ENCODE measurements at regions not wholly inside any gene's neighbourhood (a gene's known extent, or its start where the extent isn't known, plus 50 kb on each side); places are given as distances from the start of the nearest gene placed in this dataset.

DNA sequence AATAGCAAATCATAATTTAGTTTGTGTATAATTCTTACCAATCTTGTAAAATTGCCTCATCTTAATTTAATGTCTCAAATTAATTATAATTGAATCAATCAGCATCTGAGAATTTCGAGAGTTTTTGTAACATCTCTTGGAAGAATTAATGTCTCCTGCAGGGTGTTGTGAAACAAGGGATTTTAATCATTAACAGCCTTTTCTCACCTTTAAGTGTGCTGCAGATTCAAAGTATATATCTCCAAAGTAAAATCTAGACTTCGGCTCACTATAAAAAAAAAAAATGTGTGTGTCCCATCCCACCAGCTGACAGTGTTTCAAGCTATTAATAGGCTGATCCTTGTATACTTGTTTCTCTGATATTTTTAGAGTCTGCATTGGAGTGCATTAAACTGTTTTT is 603.1 kb downstream of the ETNK1 start:
- Histone ChIP-seq H3T11ph (ENCODE audit: low read length) (no peak overlapping the region), H3K4ac (ENCODE audit: low read depth, low read length) (no peak overlapping the region), H2BK5ac (ENCODE audit: insufficient read length, low read length) (no peak overlapping the region), H3K23ac (ENCODE audit: insufficient read length, low read depth, low read length) (no peak overlapping the region), H3K23me2 (ENCODE audit: insufficient read length, low read depth, low read length, poor library complexity, severe bottlenecking) (no peaks in the 10 kb centered on the region), H2AK5ac (ENCODE audit: insufficient read length, low read length) (no peak overlapping the region), H3K4me1 (ENCODE audit: insufficient read depth, low read length) (no peaks in the 10 kb centered on the region), H3K27me3 (ENCODE audit: insufficient read depth, low read length) (no peaks in the 10 kb centered on the region), H4K20me1 (ENCODE audit: control insufficient read depth, insufficient read depth, insufficient read length) (no peaks in the 10 kb centered on the region), H3K14ac (ENCODE audit: insufficient read depth, low read length) (no peak overlapping the region), H3K79me2 (ENCODE audit: insufficient read depth, low read length) (no peaks in the 10 kb centered on the region), H2BK15ac (ENCODE audit: low read depth, low read length) (no peak overlapping the region), H3K4me2 (ENCODE audit: insufficient read depth, insufficient read length, low read length) (no peak overlapping the region), H3K56ac (ENCODE audit: insufficient read length, low read depth, low read length) (no peak overlapping the region), H3K79me1 (ENCODE audit: insufficient read depth, low read depth, low read length, poor library complexity, severe bottlenecking) (no peaks in the 10 kb centered on the region), H3K18ac (ENCODE audit: insufficient read length, low read depth, low read length) (no peak overlapping the region), H2AFZ (ENCODE audit: low read length) (no peak overlapping the region), H4K5ac (ENCODE audit: insufficient read length, low read depth, low read length) (no peak overlapping the region), H2BK12ac (ENCODE audit: insufficient read length, low read depth, low read length) (no peak overlapping the region), H3K9ac (ENCODE audit: extremely low read depth, insufficient read length, low read length) (no peak overlapping the region), H2BK120ac (ENCODE audit: low read depth, low read length, poor library complexity, severe bottlenecking) (no peak overlapping the region), H4K8ac (replicated peaks; ENCODE audit: insufficient read length, low read depth, low read length) (no peak overlapping the region), H2BK20ac (ENCODE audit: low read depth, low read length, poor library complexity, severe bottlenecking) (no peak overlapping the region), H3K27ac (ENCODE audit: insufficient read length, low read depth, low read length) (no peak overlapping the region), H4K91ac (ENCODE audit: insufficient read length, low read depth, low read length) (no peak overlapping the region), H3K9me3 (ENCODE audit: control insufficient read depth, low read depth, low read length) (no peaks in the 10 kb centered on the region)
- no CpG with 5 or more reads among the region's 2 CpGs for WGBS (ENCODE audit: extremely low coverage, insufficient read length, low lambda C conversion rate)
- Mint-ChIP-seq H3K36me3 (ENCODE audit: insufficient read depth in 1 of 3, low read depth in 3 of 3) (no peaks in the 10 kb centered on the region), H3K4me3 (no peak overlapping the region), H3K27me3 (ENCODE audit: low read depth) (no peaks in the 10 kb centered on the region), H3K9me3 (no peaks in the 10 kb centered on the region), H3K4me1 (no peaks in the 10 kb centered on the region), H3K27ac (no peak overlapping the region)
- TF ChIP-seq, protein P1, sequence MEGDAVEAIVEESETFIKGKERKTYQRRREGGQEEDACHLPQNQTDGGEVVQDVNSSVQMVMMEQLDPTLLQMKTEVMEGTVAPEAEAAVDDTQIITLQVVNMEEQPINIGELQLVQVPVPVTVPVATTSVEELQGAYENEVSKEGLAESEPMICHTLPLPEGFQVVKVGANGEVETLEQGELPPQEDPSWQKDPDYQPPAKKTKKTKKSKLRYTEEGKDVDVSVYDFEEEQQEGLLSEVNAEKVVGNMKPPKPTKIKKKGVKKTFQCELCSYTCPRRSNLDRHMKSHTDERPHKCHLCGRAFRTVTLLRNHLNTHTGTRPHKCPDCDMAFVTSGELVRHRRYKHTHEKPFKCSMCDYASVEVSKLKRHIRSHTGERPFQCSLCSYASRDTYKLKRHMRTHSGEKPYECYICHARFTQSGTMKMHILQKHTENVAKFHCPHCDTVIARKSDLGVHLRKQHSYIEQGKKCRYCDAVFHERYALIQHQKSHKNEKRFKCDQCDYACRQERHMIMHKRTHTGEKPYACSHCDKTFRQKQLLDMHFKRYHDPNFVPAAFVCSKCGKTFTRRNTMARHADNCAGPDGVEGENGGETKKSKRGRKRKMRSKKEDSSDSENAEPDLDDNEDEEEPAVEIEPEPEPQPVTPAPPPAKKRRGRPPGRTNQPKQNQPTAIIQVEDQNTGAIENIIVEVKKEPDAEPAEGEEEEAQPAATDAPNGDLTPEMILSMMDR (conservative IDR thresholded peaks at IDR 0.05): no peak
- DNase-seq: no peak
